ENCODE measurements at regions not wholly inside any gene's neighbourhood (a gene's known extent, or its start where the extent isn't known, plus 50 kb on each side); places are given as distances from the start of the nearest gene placed in this dataset.

- CTCF ChIA-PET: no interaction called here
Measured at GRCh38 chr9:103661663-103662062, 432.4 kb upstream of the SMC2 start.

More at GRCh38 chr9:103661663-103662062, 432.4 kb upstream of the SMC2 start:
- H3K4me1 ChIP-seq (ENCODE audit: control insufficient read depth, extremely low read depth, insufficient read depth, low read length): no peaks in the 10 kb centered on the region
- POLR2A ChIA-PET: no interaction called here
- no peaks in the 10 kb centered on the region for H3K27me3 ChIP-seq (ENCODE audit: control insufficient read depth in 2 of 2, insufficient read depth in 2 of 2, low read length in 2 of 2)
- H3K9ac ChIP-seq (replicated peaks; ENCODE audit: extremely low read depth, insufficient read depth, low read length): no peak overlapping the region
- FAIRE-seq (no peak), DNase-seq (ENCODE audit: low read depth, low spot score) (no peak)
- intact Hi-C loops (cut with micrococcal nuclease) (no loop called here), dilution Hi-C loops (cut with MboI; ENCODE audit: extremely low pct_ligation_motif_present, low sequenced_read_pairs) (no loop called here)
- H3K79me2 ChIP-seq (ENCODE audit: control insufficient read depth, insufficient read depth, low read length): no peaks in the 10 kb centered on the region
- no peaks in the 10 kb centered on the region for H3K9me1 ChIP-seq (replicated peaks; ENCODE audit: control insufficient read depth, extremely low read depth, insufficient read depth, low read length)
- no peak for TF ChIP-seq MYC (IDR thresholded peaks at IDR 0.05; ENCODE audit: low read depth, low read length)
- TF ChIP-seq POLR2A (IDR thresholded peaks at IDR 0.05; ENCODE audit: low read depth, low read length): no peak
- TF ChIP-seq JUN (IDR thresholded peaks at IDR 0.05; ENCODE audit: borderline replicate concordance, insufficient read depth, insufficient read length, low read depth): no peak
- TF ChIP-seq CTCF (IDR thresholded peaks at IDR 0.05; ENCODE audit: extremely low read depth in 1 of 2, insufficient read depth in 1 of 2, low read depth in 1 of 2, low read length in 2 of 2): no peak
- TF ChIP-seq GATA2 (IDR thresholded peaks at IDR 0.05; ENCODE audit: insufficient read depth, insufficient read length, low read depth, low read length): no peak
- no peak for TF ChIP-seq MAX (IDR thresholded peaks at IDR 0.05; ENCODE audit: insufficient read depth, insufficient read length)
- H2AFZ ChIP-seq (ENCODE audit: low read depth, low read length): no peak overlapping the region
- no peak overlapping the region for H3K4me3 ChIP-seq (replicated peaks in 1 of 3; ENCODE audit: insufficient read depth in 1 of 3, low read depth in 1 of 3, low read length in 3 of 3)
- H3K36me3 ChIP-seq (ENCODE audit: control insufficient read depth in 2 of 2, extremely low read depth in 1 of 2, insufficient read depth in 2 of 2, low read length in 2 of 2): no peaks in the 10 kb centered on the region
- H3K27ac ChIP-seq (ENCODE audit: insufficient read depth, low read depth, low read length): no peak overlapping the region
- no peak overlapping the region for H3K4me2 ChIP-seq (ENCODE audit: insufficient read depth, low read length)
- no peaks in the 10 kb centered on the region for H4K20me1 ChIP-seq (replicated peaks; ENCODE audit: control insufficient read depth, extremely low read depth, insufficient read depth, low read length)
- H3K9me3 ChIP-seq (replicated peaks; ENCODE audit: control insufficient read depth, insufficient read depth, low read length): no peaks in the 10 kb centered on the region
- BruUV-seq (replicated peaks): no TSS peak
